ENCODE measurements at regions not wholly inside any gene's neighbourhood (a gene's known extent, or its start where the extent isn't known, plus 50 kb on each side); places are given as distances from the start of the nearest gene placed in this dataset.

- H3K27me3 ChIP-seq (ENCODE audit: insufficient read depth) = no peaks in the 10 kb centered on the region
- no peaks in the 10 kb centered on the region for H4K20me1 ChIP-seq (replicated peaks; ENCODE audit: insufficient read depth)
- H3K4me3 ChIP-seq = no peak overlapping the region
- TF ChIP-seq ZNF462 (CRISPR knock-in tag; IDR thresholded peaks at IDR 0.05) (no peak), JUNB (IDR thresholded peaks at IDR 0.05; ENCODE audit: unreplicated experiment) (no peak), ETS1 (IDR thresholded peaks at IDR 0.05) (no peak), CREB1 (CRISPR knock-in tag; IDR thresholded peaks at IDR 0.05; ENCODE audit: low read depth) (no peak), ZNF331 (CRISPR knock-in tag; IDR thresholded peaks at IDR 0.05; ENCODE audit: low read depth) (no peak), ZNF114 (CRISPR knock-in tag; IDR thresholded peaks at IDR 0.05) (no peak), STAT1 (IDR thresholded peaks at IDR 0.05; ENCODE audit: unreplicated experiment) (no peak)
- Mint-ChIP-seq H3K27me3 (ENCODE audit: insufficient read depth, low read depth, poor library complexity) (no peaks in the 10 kb centered on the region), H3K9me3 (peaks cover 9% of the 10 kb centered on the region; the same call in 2 of the 3 replicates), H3K27ac (no peak overlapping the region), H3K36me3 (ENCODE audit: low read depth) (peaks cover 8% of the 10 kb centered on the region), H3K4me1 (no peaks in the 10 kb centered on the region), H3K4me3 (no peak overlapping the region)
- no peak overlapping the region for H2AFZ ChIP-seq
- no peaks in the 10 kb centered on the region; the same call in 1 of the 2 replicates for H3K9me2 ChIP-seq (ENCODE audit: insufficient read depth)
- no peaks in the 10 kb centered on the region for H3K79me2 ChIP-seq (replicated peaks; ENCODE audit: insufficient read depth)
- H3F3A ChIP-seq (replicated peaks; ENCODE audit: low read depth) = no peaks in the 10 kb centered on the region
- H3K4me2 ChIP-seq = no peak overlapping the region
- DNase-seq (ENCODE audit: low spot score) = no peak
- H3K27ac ChIP-seq (ENCODE audit: low read depth) = no peak overlapping the region
- H3K4me1 ChIP-seq (ENCODE audit: insufficient read depth) = no peaks in the 10 kb centered on the region
- no peak for ATAC-seq
- no peaks in the 10 kb centered on the region for H3K36me3 ChIP-seq (ENCODE audit: insufficient read depth)
These were observed 162.1 kb upstream of the NOL4 start for GRCh38 chr18:34386803-34387202.

Data from GM23338 (cell line).